ENCODE measurements at regions not wholly inside any gene's neighbourhood (a gene's known extent, or its start where the extent isn't known, plus 50 kb on each side); places are given as distances from the start of the nearest gene placed in this dataset.
"Not testable (repeated sequence)": the region's sequence is repeated elsewhere in the genome, so short reads cannot be mapped to it uniquely, and the experiment has no call there.

DNA sequence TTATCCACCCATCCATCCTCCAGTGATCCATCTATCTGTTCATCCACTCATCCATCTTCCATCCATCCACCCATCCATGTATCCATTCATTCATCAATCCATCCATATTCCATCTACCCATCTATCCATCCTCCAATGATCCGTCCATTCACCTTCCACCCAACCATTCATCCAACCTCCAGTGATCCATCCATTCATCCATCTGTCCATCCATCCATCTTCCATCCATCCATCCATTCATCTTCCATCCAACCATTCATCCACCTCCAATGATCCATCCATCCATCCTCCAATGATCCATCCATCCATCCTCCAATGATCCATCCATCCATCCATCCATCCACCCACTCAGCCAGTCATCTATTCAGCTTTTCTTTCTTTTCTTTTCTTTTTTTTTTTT lies 156.5 kb upstream of the WSCD1 start:
- 89 to 98% methylated on average over 1 of the region's 1 CpG for WGBS, 2 donors
- intact Hi-C loops (cut with DNase I; ENCODE audit: low total_unique reads), result no loop called here
- no peak overlapping the region for H3K4me3 ChIP-seq (ENCODE audit: low read depth, poor library complexity, severe bottlenecking)
- TF ChIP-seq, protein P1, sequence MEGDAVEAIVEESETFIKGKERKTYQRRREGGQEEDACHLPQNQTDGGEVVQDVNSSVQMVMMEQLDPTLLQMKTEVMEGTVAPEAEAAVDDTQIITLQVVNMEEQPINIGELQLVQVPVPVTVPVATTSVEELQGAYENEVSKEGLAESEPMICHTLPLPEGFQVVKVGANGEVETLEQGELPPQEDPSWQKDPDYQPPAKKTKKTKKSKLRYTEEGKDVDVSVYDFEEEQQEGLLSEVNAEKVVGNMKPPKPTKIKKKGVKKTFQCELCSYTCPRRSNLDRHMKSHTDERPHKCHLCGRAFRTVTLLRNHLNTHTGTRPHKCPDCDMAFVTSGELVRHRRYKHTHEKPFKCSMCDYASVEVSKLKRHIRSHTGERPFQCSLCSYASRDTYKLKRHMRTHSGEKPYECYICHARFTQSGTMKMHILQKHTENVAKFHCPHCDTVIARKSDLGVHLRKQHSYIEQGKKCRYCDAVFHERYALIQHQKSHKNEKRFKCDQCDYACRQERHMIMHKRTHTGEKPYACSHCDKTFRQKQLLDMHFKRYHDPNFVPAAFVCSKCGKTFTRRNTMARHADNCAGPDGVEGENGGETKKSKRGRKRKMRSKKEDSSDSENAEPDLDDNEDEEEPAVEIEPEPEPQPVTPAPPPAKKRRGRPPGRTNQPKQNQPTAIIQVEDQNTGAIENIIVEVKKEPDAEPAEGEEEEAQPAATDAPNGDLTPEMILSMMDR (IDR thresholded peaks at IDR 0.05), result no peak
- no peak for TF ChIP-seq POLR2A (IDR thresholded peaks at IDR 0.05)
- DNase-seq (ENCODE audit: low spot score in 2 of 2), result no peak

DNA sequence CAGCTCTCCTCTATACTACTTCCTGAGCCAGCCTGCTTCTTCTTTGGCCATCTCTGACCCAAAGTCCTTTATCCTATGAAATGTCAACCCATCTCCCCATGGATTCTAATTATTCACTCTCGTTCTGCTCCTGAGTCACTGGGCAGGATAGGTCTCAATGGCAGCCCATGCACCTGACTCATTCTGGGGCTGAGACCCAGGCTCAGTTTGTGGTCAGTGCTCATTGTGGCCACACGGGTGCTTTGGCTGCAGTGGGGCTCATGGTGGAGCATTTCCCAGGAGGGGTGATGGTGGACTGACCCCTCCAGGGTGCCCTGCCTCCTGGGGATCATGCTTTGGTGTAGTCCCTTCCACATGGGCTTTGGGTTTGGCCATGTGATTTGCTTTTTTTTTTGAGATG lies 154.8 kb upstream of the WSCD1 start:
- no peak overlapping the region for H3K4me3 ChIP-seq (ENCODE audit: low read depth, poor library complexity, severe bottlenecking)
- TF ChIP-seq, protein P1 (IDR thresholded peaks at IDR 0.05), result no peak
- TF ChIP-seq POLR2A (IDR thresholded peaks at IDR 0.05), result no peak
- WGBS, 2 donors, result 67 to 88% methylated on average over 2 of the region's 2 CpGs
- DNase-seq (ENCODE audit: low spot score in 2 of 2), result no peak
- intact Hi-C loops (cut with DNase I; ENCODE audit: low total_unique reads), result no loop called here

DNA sequence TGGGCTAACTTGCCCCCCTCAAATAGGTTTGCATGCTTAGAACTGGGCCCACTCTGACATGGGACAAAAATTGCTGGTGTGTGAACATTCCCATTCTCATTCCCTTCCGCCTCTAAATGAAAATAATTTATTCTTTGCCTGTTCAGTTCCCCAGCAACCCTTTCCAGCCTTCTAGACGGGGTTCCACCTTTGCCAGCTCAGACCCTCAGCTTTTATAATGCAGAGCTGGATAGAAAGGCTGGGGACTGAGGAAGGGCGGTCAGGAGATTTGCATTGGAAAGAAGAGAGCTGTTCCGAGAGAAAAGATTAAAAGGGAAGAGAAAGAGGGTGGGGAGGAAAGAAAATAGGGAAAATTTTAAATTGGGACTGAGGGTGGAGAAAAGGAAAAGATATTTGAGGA lies 151.1 kb upstream of the WSCD1 start:
- H3K4me3 ChIP-seq (ENCODE audit: low read depth, poor library complexity, severe bottlenecking), result no peak overlapping the region
- TF ChIP-seq, protein P1 (IDR thresholded peaks at IDR 0.05), result no peak
- 48 to 50% methylated on average over 4 of the region's 4 CpGs for WGBS, 2 donors

DNA sequence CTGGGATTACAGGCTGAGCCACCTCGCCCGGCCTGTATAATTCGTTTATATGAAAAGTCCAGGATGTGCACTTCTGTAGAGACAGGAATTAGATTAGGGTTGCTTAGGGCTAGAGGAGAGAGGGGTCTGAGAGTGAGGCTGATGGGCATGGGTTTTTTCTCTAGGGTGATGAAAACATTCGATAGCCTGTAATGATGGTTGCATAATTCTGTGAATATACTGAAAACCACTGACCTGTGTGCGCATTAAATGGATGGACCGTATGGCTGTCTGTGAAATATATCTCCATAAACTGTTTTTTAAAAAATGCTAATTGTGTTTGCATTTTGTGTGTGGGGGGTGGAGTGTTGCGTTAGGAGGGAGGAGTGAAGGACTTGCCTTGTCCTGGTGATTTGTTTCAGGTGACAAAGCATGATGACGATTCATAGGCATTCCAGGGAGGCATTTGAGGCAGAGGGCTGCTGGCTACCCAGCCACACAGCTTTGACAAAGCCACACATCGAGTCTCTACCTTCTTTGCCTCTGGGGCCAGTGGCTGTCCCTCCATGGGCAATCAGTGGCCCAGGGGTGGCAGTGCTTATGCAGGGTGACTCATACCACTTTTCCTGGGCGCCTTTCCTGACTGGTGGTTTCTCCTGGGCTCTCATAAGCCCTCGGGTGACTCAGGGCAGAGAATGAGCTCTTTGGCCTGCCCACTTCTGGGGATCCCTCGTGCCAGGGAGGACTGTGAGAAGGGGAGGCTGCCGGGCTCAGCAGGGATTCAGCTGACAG lies 148.5 kb upstream of the WSCD1 start:
- TF ChIP-seq, protein P1 (IDR thresholded peaks at IDR 0.05), result no peak
- TF ChIP-seq POLR2A (IDR thresholded peaks at IDR 0.05), result no peak
- intact Hi-C loops (cut with DNase I; ENCODE audit: low total_unique reads), result no loop called here
- 65 to 75% methylated on average over 13 of the region's 13 CpGs for WGBS, 2 donors
- no peak overlapping the region for H3K4me3 ChIP-seq (ENCODE audit: low read depth, poor library complexity, severe bottlenecking)
- no peak for DNase-seq (ENCODE audit: low spot score in 2 of 2)

More for the DNA sequence above, 151.1 kb upstream of the WSCD1 start:
- DNase-seq (ENCODE audit: low spot score in 2 of 2), result peak in 1 of 2 donors; percentile 21
- intact Hi-C loops (cut with DNase I; ENCODE audit: low total_unique reads), result no loop called here

DNA sequence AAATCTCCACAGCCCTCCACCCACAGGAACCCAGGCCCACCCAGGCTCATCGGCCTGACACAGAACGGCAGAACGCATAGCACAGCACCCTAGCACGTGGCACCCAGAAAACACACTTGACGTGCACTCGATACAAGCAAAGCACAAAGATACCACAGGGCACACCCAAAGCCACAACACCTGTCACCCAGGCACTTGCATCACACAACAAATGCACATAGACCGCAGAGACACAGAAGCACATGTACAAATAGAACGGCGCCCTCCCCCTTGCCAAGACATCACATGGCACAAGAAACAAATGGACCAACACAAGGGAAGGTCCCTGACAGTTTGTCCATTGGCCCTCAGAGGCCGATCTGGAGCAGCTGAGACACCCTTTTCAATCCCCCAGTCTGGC lies 147.7 kb upstream of the WSCD1 start:
- no peak for TF ChIP-seq POLR2A (IDR thresholded peaks at IDR 0.05)
- TF ChIP-seq, protein P1 (IDR thresholded peaks at IDR 0.05), result no peak
- 81 to 91% methylated on average over 10 of the region's 10 CpGs for WGBS, 2 donors
- H3K4me3 ChIP-seq (ENCODE audit: low read depth, poor library complexity, severe bottlenecking), result no peak overlapping the region
- intact Hi-C loops (cut with DNase I; ENCODE audit: low total_unique reads), result no loop called here
- DNase-seq (ENCODE audit: low spot score in 2 of 2), result no peak

DNA sequence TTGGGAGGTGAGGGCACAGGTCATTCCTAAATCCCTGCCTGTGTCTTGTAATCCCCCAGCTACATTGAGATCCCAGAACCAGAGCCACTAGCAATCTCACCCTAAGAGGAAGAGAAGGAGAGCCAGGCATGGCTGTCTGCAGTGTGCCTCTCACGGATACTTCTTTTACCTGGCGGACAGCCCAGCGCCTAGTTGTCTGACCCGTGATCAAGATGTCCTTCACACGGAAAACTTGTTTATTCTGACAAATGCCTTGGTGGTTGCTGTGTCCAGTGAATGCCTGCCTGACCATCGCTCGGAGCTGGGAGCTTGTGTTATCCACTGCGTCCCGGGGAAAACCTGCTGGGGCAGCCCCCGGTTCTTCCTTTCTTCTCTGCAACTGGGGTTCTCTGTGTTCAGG lies 140.5 kb upstream of the WSCD1 start:
- WGBS, 2 donors, result 92 to 94% methylated on average over 10 of the region's 10 CpGs
- H3K4me3 ChIP-seq (ENCODE audit: low read depth, poor library complexity, severe bottlenecking), result no peak overlapping the region
- TF ChIP-seq, protein P1 (IDR thresholded peaks at IDR 0.05), result no peak
- TF ChIP-seq POLR2A (IDR thresholded peaks at IDR 0.05), result no peak
- intact Hi-C loops (cut with DNase I; ENCODE audit: low total_unique reads), result no loop called here
- DNase-seq (ENCODE audit: low spot score in 2 of 2), result no peak

DNA sequence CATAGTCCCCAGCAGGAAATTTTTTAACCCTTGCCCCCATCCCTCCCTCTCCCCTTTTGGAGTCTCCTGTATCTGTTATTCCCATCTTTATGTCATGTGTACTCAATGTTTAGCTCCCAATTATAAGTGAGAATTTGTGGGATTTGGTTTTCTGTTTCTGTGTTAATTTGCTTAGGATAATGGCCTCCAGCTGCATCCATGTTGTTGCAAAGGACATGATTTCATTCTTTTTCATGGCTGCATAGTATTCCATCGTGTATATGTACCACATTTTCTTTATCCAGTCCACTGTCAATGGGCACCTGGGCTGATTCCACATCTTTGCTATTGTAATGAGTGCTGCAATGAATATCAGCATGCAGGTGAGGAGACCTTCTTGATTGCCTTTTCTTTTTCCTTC lies 139.6 kb upstream of the WSCD1 start:
- H3K4me3 ChIP-seq (ENCODE audit: low read depth, poor library complexity, severe bottlenecking); intact Hi-C loops (cut with DNase I; ENCODE audit: low total_unique reads); DNase-seq (ENCODE audit: low spot score in 2 of 2): not testable (repeated sequence)
- WGBS, 2 donors, result 78 to 85% methylated on average over 1 of the region's 1 CpG
